ENCODE measurements at regions not wholly inside any gene's neighbourhood (a gene's known extent, or its start where the extent isn't known, plus 50 kb on each side); places are given as distances from the start of the nearest gene placed in this dataset.
"Not testable (repeated sequence)": the region's sequence is repeated elsewhere in the genome, so short reads cannot be mapped to it uniquely, and the experiment has no call there.

GRCh38 chr12:131587565-131587964 is 123.3 kb upstream of the SFSWAP start:
- Histone ChIP-seq H3K36me3 (replicated peaks; ENCODE audit: control insufficient read depth, insufficient read depth, low read length) (no peaks in the 10 kb centered on the region), H3K27me3 (ENCODE audit: control insufficient read depth, insufficient read depth, low read length) (no peaks in the 10 kb centered on the region), H3K4me3 (ENCODE audit: insufficient read depth, low read depth, low read length) (no peak overlapping the region)
- no peak for DNase-seq

GRCh38 chr12:131589221-131589897 is 121.5 kb upstream of the SFSWAP start:
- no peaks in the 10 kb centered on the region for H3K27me3 ChIP-seq (ENCODE audit: control insufficient read depth, insufficient read depth, low read length)
- no peak for DNase-seq
- no peaks in the 10 kb centered on the region for H3K36me3 ChIP-seq (replicated peaks; ENCODE audit: control insufficient read depth, insufficient read depth, low read length)
- H3K4me3 ChIP-seq (ENCODE audit: insufficient read depth, low read depth, low read length), result no peak overlapping the region

DNA sequence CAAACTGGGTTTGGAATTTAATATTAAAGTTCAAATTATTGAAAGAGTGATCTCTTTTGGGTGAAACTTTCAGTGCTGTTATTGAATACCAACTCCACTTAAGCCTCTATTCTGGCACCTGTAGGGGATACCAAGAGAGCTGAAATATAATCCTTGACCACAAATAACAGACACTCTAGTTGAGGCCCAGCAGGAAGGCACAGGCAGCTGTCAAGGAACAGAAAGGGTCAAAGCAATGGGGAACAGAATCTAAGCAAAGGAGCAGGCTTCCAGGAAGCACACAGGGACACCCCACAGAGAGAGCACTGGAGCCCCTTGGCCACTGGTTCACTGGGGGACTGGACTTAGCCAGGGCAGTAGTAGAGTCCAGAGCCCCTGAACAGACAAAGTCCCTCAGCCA is 120.9 kb upstream of the SFSWAP start:
- DNase-seq, result no peak
- Histone ChIP-seq H3K4me3 (ENCODE audit: insufficient read depth, low read depth, low read length) (no peak overlapping the region), H3K27me3 (ENCODE audit: control insufficient read depth, insufficient read depth, low read length) (no peaks in the 10 kb centered on the region), H3K36me3 (replicated peaks; ENCODE audit: control insufficient read depth, insufficient read depth, low read length) (no peaks in the 10 kb centered on the region)

DNA sequence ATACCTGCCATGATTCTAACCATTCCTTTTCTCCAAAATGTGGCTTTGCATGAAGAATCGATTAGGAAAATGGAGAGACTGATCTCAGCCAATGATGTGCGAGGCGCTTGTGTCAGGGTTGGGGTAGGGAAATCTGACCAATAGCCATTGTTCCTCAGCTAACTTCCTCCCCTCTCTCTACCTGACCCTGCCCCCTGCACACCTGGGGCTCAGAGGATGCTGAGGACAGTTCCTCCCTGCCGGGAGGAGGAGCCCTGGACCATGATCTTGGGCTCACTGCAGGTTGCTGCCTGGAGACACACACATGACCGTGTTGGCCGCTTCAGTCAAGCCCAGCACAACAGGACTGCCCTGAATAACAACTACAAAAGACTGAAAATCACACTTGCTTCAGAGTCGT is 119.8 kb upstream of the SFSWAP start:
- Histone ChIP-seq H3K4me3 (ENCODE audit: insufficient read depth, low read depth, low read length) (no peak overlapping the region), H3K36me3 (replicated peaks; ENCODE audit: control insufficient read depth, insufficient read depth, low read length) (no peaks in the 10 kb centered on the region), H3K27me3 (ENCODE audit: control insufficient read depth, insufficient read depth, low read length) (no peaks in the 10 kb centered on the region)
- peak; percentile 76 for DNase-seq

DNA sequence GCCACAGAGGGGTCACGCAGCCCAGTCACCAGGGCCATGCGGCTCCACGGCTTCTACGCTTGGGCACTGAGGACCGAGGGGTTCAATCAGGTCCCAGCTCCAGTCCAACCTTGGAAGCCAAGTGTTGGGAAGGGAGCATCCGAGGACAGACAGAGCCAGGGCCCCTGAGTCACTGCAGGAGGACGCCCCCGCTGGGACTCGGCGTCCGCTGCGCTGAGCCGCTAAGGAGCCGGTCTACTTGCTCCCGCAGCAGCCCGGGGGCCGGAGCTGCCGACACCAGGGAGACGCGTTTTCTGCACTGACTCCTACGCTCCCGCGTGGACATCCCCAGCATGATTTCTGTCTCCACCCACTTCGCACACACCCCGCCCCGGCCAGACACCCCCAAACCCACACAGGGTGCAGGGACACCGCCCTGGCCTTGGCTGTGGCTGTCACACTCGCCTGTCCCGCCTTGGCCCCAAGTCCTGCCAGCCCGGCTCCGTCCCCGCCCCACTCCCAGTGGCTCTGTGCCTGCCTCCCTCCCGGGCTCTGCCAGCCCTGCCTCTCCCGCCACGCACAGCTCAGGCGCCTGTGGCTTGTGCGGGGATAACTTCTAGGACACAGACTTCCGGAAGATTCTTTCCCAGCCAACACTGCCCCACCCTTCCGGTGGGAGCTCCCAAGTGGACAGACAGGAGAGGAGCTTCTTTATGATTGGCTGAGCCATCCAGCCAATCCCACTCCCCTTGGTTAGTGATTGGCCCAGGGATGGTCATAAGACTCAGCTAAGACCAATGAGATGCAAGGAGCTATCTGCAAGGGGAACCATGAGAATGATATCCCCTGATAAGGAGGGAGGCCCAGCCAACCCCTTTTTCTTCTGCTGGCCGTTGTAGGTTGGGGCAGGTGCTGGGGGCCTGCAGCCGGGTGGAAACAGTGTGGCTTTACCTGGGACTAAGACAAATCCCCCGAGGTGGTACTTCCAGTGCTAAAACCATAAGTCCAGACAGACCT is 118.9 kb upstream of the SFSWAP start:
- Histone ChIP-seq H3K4me3 (ENCODE audit: insufficient read depth, low read depth, low read length) (no peak overlapping the region), H3K27me3 (ENCODE audit: control insufficient read depth, insufficient read depth, low read length) (no peaks in the 10 kb centered on the region), H3K36me3 (replicated peaks; ENCODE audit: control insufficient read depth, insufficient read depth, low read length) (no peaks in the 10 kb centered on the region)
- DNase-seq, result no peak

GRCh38 chr12:131592972-131593371 is 117.9 kb upstream of the SFSWAP start:
- Histone ChIP-seq H3K4me3 (ENCODE audit: insufficient read depth, low read depth, low read length) (no peak overlapping the region), H3K36me3 (replicated peaks; ENCODE audit: control insufficient read depth, insufficient read depth, low read length) (no peaks in the 10 kb centered on the region), H3K27me3 (ENCODE audit: control insufficient read depth, insufficient read depth, low read length) (no peaks in the 10 kb centered on the region)
- DNase-seq, result no peak

- H3K4me3 ChIP-seq (ENCODE audit: insufficient read depth, low read depth, low read length), result no peak overlapping the region
- DNase-seq, result no peak
- H3K27me3 ChIP-seq (ENCODE audit: control insufficient read depth, insufficient read depth, low read length), result no peaks in the 10 kb centered on the region
- H3K36me3 ChIP-seq (replicated peaks; ENCODE audit: control insufficient read depth, insufficient read depth, low read length), result no peaks in the 10 kb centered on the region
Observed at GRCh38 chr12:131593406-131593805, 117.5 kb upstream of the SFSWAP start.

DNA sequence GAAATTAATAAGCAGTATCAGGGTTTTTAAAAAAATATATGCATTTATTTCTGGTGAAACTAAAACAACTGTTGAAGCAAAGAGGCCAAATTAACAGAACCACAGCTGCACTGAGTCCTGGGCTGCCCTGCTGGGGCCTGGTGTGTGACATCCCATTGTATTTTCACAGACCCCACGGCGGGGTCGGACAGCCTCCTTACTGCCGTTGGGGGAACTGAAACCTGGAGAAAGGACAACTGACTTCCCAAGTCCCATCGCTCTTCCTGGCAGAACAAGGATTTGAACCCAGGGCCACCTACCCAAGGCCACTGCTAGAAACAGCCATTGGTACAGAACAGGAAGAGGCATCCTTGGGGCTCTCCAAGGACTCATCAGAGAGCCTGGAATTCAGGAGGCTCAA is 114.8 kb upstream of the SFSWAP start:
- no peak for DNase-seq
- no peaks in the 10 kb centered on the region for H3K36me3 ChIP-seq (replicated peaks; ENCODE audit: control insufficient read depth, insufficient read depth, low read length)
- H3K4me3 ChIP-seq (ENCODE audit: insufficient read depth, low read depth, low read length), result no peak overlapping the region
- H3K27me3 ChIP-seq (ENCODE audit: control insufficient read depth, insufficient read depth, low read length), result no peaks in the 10 kb centered on the region

DNA sequence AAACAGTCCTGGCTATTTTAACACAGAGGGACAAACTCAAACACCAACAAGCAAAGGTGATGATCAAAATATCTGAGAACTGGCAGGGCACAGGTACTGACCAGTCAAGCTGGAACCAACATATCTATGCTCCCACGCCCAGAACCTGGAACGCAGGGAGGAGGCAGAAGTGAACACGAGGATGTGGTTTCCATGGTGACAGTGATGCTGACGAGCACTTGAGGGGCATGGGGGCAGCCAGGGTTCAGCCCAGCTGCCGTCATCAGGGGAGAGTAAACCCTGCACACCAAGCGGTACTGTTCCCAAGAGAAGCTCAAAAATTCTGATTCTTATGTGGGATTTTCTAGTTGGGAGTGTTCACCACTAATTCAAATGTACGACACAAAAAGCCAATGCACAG is 113.6 kb upstream of the SFSWAP start:
- H3K4me3 ChIP-seq (ENCODE audit: insufficient read depth, low read depth, low read length), result no peak overlapping the region
- no peak for DNase-seq
- H3K36me3 ChIP-seq (replicated peaks; ENCODE audit: control insufficient read depth, insufficient read depth, low read length), result no peaks in the 10 kb centered on the region
- no peaks in the 10 kb centered on the region for H3K27me3 ChIP-seq (ENCODE audit: control insufficient read depth, insufficient read depth, low read length)

- Histone ChIP-seq H3K4me3 (ENCODE audit: insufficient read depth, low read depth, low read length) (no peak overlapping the region), H3K27me3 (ENCODE audit: control insufficient read depth, insufficient read depth, low read length) (no peaks in the 10 kb centered on the region)
- DNase-seq, result peak; percentile 83
Observed at GRCh38 chr12:131598717-131599116, 112.2 kb upstream of the SFSWAP start.

GRCh38 chr12:131599190-131600159 is 111.4 kb upstream of the SFSWAP start:
- H3K27me3 ChIP-seq (ENCODE audit: control insufficient read depth, insufficient read depth, low read length), result no peaks in the 10 kb centered on the region
- H3K36me3 ChIP-seq (replicated peaks; ENCODE audit: control insufficient read depth, insufficient read depth, low read length), result no peaks in the 10 kb centered on the region
- no peak for DNase-seq
- no peak overlapping the region for H3K4me3 ChIP-seq (ENCODE audit: insufficient read depth, low read depth, low read length)

More at GRCh38 chr12:131598717-131599116, 112.2 kb upstream of the SFSWAP start:
- no peaks in the 10 kb centered on the region for H3K36me3 ChIP-seq (replicated peaks; ENCODE audit: control insufficient read depth, insufficient read depth, low read length)

DNA sequence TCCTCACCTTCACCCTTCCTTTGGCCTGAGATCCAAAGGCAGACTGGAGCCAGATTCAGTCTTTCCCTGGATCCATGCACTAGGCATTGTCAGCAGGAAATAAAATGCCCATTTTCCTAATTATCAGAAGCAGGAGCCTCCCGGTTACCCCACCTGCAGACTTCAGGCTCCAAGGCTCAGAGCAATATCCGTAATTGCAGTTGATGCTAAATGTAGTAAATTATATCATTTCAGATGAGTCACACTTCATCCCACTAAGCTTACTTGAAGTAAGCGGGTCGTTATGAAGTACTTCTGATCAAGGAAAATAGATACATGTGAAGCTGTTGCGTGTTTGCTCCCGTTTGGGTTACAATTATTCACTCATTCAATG is 110.7 kb upstream of the SFSWAP start:
- no peak for DNase-seq

DNA sequence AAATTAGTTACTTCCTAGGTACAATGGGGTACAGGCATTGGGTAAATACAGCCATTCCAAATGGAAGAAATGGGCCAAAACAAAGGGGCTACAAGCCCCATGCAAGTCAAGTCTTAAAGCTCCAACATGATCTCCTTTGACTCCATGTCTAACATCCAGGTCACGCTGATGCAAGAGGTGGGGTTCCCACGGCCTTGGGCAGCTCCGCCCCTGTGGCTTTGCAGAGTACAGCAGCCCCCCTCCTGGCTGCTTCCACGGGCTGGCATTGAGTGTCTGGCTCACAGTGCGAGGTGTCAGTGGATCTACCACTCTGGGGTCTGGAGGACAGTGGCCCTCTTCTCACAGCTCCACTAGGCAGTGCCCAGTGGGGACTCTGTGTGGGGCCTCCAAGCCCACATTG is 109.4 kb upstream of the SFSWAP start:
- DNase-seq; H3K27me3 ChIP-seq (ENCODE audit: control insufficient read depth, insufficient read depth, low read length); H3K36me3 ChIP-seq (replicated peaks; ENCODE audit: control insufficient read depth, insufficient read depth, low read length); H3K4me3 ChIP-seq (ENCODE audit: insufficient read depth, low read depth, low read length): not testable (repeated sequence)

More for the DNA sequence above, 110.7 kb upstream of the SFSWAP start:
- Histone ChIP-seq H3K27me3 (ENCODE audit: control insufficient read depth, insufficient read depth, low read length) (no peaks in the 10 kb centered on the region), H3K4me3 (ENCODE audit: insufficient read depth, low read depth, low read length) (no peak overlapping the region), H3K36me3 (replicated peaks; ENCODE audit: control insufficient read depth, insufficient read depth, low read length) (no peaks in the 10 kb centered on the region)

Measured in H7 (cell line).